Epithelial cell of esophagus (primary cell): ENCODE measurements at regions not wholly inside any gene's neighbourhood (a gene's known extent, or its start where the extent isn't known, plus 50 kb on each side); places are given as distances from the start of the nearest gene placed in this dataset.

Experiments
- DNase-seq: peaks from one replicate; pipeline ENCODE4 v3.0.0; 2010; ENCODE audit warnings: low read depth
- H3K4me3 ChIP-seq: 2 replicates; pipeline ENCODE4 v1.5.1; 2011; ENCODE audit warnings: mild to moderate bottlenecking, low read length, control low read depth
- CTCF ChIP-seq: IDR thresholded peaks from 2 replicates; pipeline ENCODE4 v1.5.1; 2011; ENCODE audit warnings: low read depth, mild to moderate bottlenecking, low read length, control low read depth, inconsistent platforms; ENCODE audit not compliant: insufficient read depth; ENCODE audit errors: missing control alignments

- no peak for TF ChIP-seq CTCF
- no peak overlapping the region for H3K4me3 ChIP-seq
- peak; percentile 25 for DNase-seq
Observed at GRCh38 chr11:92447586-92447985, 223.0 kb downstream of the FAT3 start.

DNA sequence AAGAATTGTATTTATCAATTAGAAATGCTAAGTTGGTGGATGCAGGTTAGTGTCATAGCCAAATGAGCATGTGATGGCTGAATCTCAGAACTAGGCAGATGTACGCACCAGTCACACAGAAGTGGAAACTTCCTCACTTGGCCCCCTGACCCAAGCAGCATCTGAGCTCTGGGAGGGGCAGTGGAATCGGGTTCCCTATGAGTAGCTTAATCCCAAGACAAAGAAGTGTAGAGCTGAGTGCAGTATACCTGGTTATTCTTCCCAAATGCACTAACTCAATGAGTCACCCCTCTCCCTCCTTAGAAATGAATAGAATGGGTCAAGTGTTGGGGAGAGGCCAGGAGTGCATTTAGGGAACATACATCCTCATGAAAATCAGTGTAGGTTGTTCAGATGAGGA, 224.6 kb downstream of the FAT3 start:
- no peak for TF ChIP-seq CTCF
- no peak overlapping the region for H3K4me3 ChIP-seq
- peak; percentile 15 for DNase-seq

DNA sequence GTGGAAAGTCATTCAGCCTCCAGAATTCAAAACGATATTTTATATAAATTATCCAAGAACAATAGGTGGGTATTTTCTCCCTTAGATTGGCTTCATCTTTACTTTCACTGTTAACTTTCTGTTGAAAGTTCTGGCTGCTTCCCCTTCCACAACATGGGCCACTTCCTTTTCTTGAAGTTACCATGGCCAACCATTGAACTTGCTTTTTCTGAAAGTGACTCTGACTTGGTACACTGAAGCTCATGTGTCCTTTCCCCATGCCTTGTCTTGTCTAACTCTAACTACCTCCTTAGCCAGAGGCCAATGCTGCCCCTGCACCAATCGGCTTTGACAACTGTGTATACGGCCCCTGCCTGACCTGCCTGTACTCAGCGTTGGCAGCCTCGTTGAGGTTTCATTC, 225.2 kb downstream of the FAT3 start:
- H3K4me3 ChIP-seq, result no peak overlapping the region
- no peak for DNase-seq
- no peak for TF ChIP-seq CTCF

DNA sequence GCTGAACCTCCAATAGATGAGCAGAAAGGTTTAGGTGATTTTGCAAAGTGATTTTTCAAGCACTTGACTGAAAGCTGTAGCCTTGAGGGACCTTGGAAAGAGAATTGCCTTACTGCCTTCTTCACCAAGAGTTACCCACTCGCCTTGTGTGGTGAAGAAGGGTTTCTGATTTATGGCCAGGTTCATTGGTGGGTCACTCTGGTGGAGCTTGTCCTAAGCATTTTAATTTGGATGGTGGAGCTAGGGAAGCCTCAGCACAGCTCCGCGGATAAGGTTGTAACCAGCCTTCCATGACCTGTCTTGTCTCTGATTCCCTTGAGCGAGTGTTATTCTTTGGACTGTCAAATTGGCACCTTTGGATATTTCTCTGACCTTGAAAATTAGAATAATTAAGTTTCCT, 226.4 kb downstream of the FAT3 start:
- TF ChIP-seq CTCF, result no peak
- no peak for DNase-seq
- H3K4me3 ChIP-seq, result no peak overlapping the region

GRCh38 chr11:92453055-92453454, 228.4 kb downstream of the FAT3 start:
- H3K4me3 ChIP-seq, result no peak overlapping the region
- DNase-seq, result peak; percentile 77
- no peak for TF ChIP-seq CTCF

DNA sequence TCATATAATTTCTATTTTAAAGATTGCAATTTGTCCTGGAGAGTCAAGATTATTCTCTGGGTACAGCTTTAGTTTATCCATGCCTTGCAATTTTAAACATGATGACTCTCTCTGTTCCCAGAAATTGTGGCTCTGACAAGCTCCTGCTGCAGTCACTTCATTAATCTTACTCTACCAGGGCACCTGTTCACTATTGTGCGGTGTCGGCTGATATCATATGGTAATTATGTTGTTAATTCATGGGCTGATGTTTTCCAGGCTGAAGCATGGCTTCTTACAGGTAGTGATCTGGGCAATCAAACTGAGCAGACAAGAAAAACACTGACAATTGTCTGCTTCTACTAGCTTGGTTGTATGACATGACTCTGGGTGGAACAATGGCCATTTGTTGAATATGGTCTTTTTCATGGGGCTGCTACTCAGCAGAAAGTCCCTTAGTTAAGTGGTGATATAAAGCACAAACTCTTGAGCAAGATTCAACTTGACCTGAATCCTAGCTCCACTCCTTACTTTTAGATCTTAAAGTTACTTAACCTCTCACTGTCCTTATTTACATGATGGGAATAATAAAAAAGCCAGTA, 230.7 kb downstream of the FAT3 start:
- H3K4me3 ChIP-seq, result no peak overlapping the region
- DNase-seq, result no peak
- TF ChIP-seq CTCF, result no peak

DNA sequence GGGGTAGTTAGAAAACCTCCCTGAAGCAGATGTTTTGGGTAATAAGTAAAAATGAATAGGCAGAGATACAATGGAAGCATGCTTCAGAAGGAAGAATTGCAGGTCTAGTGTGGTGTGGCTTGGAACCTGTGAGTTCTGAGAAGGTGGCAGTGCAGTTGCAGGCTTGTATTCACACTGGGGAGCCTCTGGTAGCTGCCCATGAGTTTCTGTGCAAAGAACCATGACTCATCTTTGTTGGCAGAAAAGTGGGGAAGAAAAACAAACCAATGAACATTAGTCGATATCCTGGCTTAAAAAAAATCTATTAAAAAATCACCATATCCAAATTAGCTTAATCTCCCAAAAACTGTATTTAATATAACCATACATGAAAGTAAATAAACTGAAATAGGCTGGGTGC, 232.6 kb downstream of the FAT3 start:
- DNase-seq, result peak; percentile 39
- no peak for TF ChIP-seq CTCF
- H3K4me3 ChIP-seq, result no peak overlapping the region
